HepG2 (cell line): ENCODE measurements at regions not wholly inside any gene's neighbourhood (a gene's known extent, or its start where the extent isn't known, plus 50 kb on each side); places are given as distances from the start of the nearest gene placed in this dataset.

Experiments
- ATAC-seq: fragments of 200-7000 bp; cut with Tn5 transposase; 3 replicates; pipeline ENCODE4 v1.9.1; 2020; ENCODE audit warnings: mild to moderate bottlenecking, moderate library complexity
- BruUV-seq: library from RNA; stranded (reverse); fragments of 400-500 nt; replicated peaks from 2 replicates; lab custom pipeline; 2021; lab: Mats Ljungman, UMichigan
- CTCF ChIA-PET: fragments of 300-600 bp; formaldehyde crosslinking; extraction: SDS; loops from one replicate; lab custom pipeline; 2021; ENCODE audit warnings: low total read pairs, inconsistent platforms, low intra/inter-chr PET ratio; lab: Yijun Ruan, JAX
- POLR2A ChIA-PET: fragments of 350-600 bp; sonication (Branson Sonifier 250); formaldehyde crosslinking; loops from one replicate; lab custom pipeline; 2020; ENCODE audit warnings: antibody characterized with exemption, inconsistent platforms; lab: Yijun Ruan, JAX
- DNase-seq: peaks from one replicate; pipeline ENCODE4 v3.0.0-alpha.2; 2015; ENCODE audit warnings: low spot score
- FAIRE-seq: peaks from 3 replicates; lab custom pipeline; 2011; peaks lifted over from hg19 to GRCh38; lab: Jason Lieb, UNC
- H2AFZ ChIP-seq: one replicate; pipeline ENCODE4 v1.6.1; 2011; ENCODE audit warnings: low read length, inconsistent platforms
- H3K27ac ChIP-seq: fragments of 300-600 bp; 3 replicates; pipeline ENCODE4 v1.8.0; 2011; ENCODE audit warnings: mixed run types, mild to moderate bottlenecking, mixed read lengths, low read length, inconsistent platforms; ENCODE audit not compliant: insufficient read depth; ENCODE audit errors: extremely low read length
- H3K27me3 ChIP-seq, 2 experiments: fragments of 200-600 bp in 1 of 2; 2 replicates in 1 of 2; 3 replicates in 1 of 2; pipeline versions ENCODE4 v1.6.0 to v1.8.0; 2011; ENCODE audit warnings: low read length in 2 of 2, mild to moderate bottlenecking in 2 of 2, moderate library complexity in 2 of 2, inconsistent platforms in 1 of 2; ENCODE audit not compliant: insufficient read depth in 2 of 2, control insufficient read depth in 1 of 2
- H3K36me3 ChIP-seq, 2 experiments: fragments of 200-600 bp in 1 of 2; replicated peaks in 1 of 2; 2 replicates in 1 of 2; 3 replicates in 1 of 2; pipeline versions ENCODE4 v1.5.1 to v1.8.0; 2011; ENCODE audit warnings: low read length in 2 of 2, inconsistent platforms in 1 of 2; ENCODE audit not compliant: insufficient read depth in 2 of 2, control insufficient read depth in 1 of 2
- H3K4me1 ChIP-seq: 2 replicates; pipeline ENCODE4 v1.5.1; 2012; ENCODE audit warnings: low read length, inconsistent platforms; ENCODE audit not compliant: insufficient read depth
- H3K4me2 ChIP-seq: 2 replicates; pipeline ENCODE4 v1.6.0; 2011; ENCODE audit warnings: low read depth, low read length, inconsistent platforms
- H3K4me3 ChIP-seq, 3 experiments: fragments of 200-600 bp in 1 of 3; sonication (generic), shearing (Covaris generic) in 1 of 3; replicated peaks in 1 of 3; 2 replicates each; pipeline ENCODE4 v1.5.1; 2011 to 2016; ENCODE audit warnings: low read length in 3 of 3, inconsistent platforms in 2 of 3, low read depth in 2 of 3, mild to moderate bottlenecking in 2 of 3, control low read depth in 1 of 3, mixed read lengths in 1 of 3; ENCODE audit not compliant: insufficient read depth in 1 of 3
- H3K79me2 ChIP-seq: one replicate; pipeline ENCODE4 v1.6.1; 2011; ENCODE audit warnings: low read length, inconsistent platforms; ENCODE audit not compliant: insufficient read depth
- H3K9ac ChIP-seq: 2 replicates; pipeline ENCODE4 v1.6.0; 2011; ENCODE audit warnings: mild to moderate bottlenecking, low read depth, low read length, inconsistent platforms; ENCODE audit not compliant: insufficient read depth
- H3K9me3 ChIP-seq: 2 replicates; pipeline ENCODE4 v1.5.1; 2012; ENCODE audit warnings: mild to moderate bottlenecking, low read length
- H4K20me1 ChIP-seq: 2 replicates; pipeline ENCODE4 v1.6.0; 2011; ENCODE audit warnings: inconsistent platforms, mild to moderate bottlenecking, low read length, moderate library complexity; ENCODE audit not compliant: insufficient read depth
- CCDC6 ChIP-seq: sonication (generic); formaldehyde crosslinking; IDR thresholded peaks from 2 replicates; pipeline ENCODE4 v1.8.1; 2022; ENCODE audit warnings: mild to moderate bottlenecking, missing genetic modification reagents, moderate library complexity
- EEA1 ChIP-seq: sonication (generic); formaldehyde crosslinking; IDR thresholded peaks from 2 replicates; pipeline ENCODE4 v1.5.1; 2020; ENCODE audit warnings: mild to moderate bottlenecking, missing genetic modification reagents, borderline replicate concordance
- KDM5A ChIP-seq: fragments of 200-600 bp; sonication (generic); IDR thresholded peaks from 2 replicates; pipeline ENCODE4 v1.7.0; 2018; ENCODE audit warnings: antibody characterized with exemption, mild to moderate bottlenecking, low read length, borderline replicate concordance
- KDM6A ChIP-seq: IDR thresholded peaks from 2 replicates; pipeline ENCODE4 v1.6.1; 2016; ENCODE audit warnings: low read depth
- KMT2A ChIP-seq: sonication (generic); formaldehyde crosslinking; IDR thresholded peaks from 2 replicates; pipeline ENCODE4 v1.4.0; 2020; ENCODE audit warnings: missing genetic modification reagents
- SIX4 ChIP-seq: sonication (generic); formaldehyde crosslinking; IDR thresholded peaks from 2 replicates; pipeline ENCODE4 v1.4.0; 2020; ENCODE audit warnings: missing genetic modification reagents
- ZBTB26 ChIP-seq: IDR thresholded peaks from 2 replicates; pipeline ENCODE4 v1.6.1; 2016; ENCODE audit warnings: missing compliant biosample characterization, missing genetic modification reagents, borderline replicate concordance
- ZFP1 ChIP-seq: IDR thresholded peaks from 2 replicates; pipeline ENCODE4 v1.6.1; 2016
- ZNF530 ChIP-seq: sonication (generic); formaldehyde crosslinking; IDR thresholded peaks from 2 replicates; pipeline ENCODE4 v1.5.0; 2020; ENCODE audit warnings: low read depth, mild to moderate bottlenecking, missing genetic modification reagents
- ZNF839 ChIP-seq: sonication (generic); formaldehyde crosslinking; IDR thresholded peaks from 2 replicates; pipeline ENCODE4 v1.4.0; 2020; ENCODE audit warnings: missing genetic modification reagents, mild to moderate bottlenecking, borderline replicate concordance
- ZNF891 ChIP-seq: sonication (generic); formaldehyde crosslinking; IDR thresholded peaks from 2 replicates; pipeline ENCODE4 v1.5.0; 2020; ENCODE audit warnings: mild to moderate bottlenecking, missing genetic modification reagents
- WGBS: methylation state at CpG from one replicate; pipeline ENCODE4 v1.1.6; 2017; ENCODE audit warnings: low lambda C conversion rate; 5-methylcytosine and 5-hydroxymethylcytosine counted together
- in situ Hi-C: cut with HindIII; loops from 2 replicates; pipeline ENCODE4 v1.10.0; 2017; ENCODE audit warnings: low pct_unique_long_range_greater_than_20kb; ENCODE audit not compliant: extremely low pct_ligation_motif_present
- intact Hi-C: fragments of 100-400 bp; cut with micrococcal nuclease; formaldehyde crosslinking; loops from one replicate; pipeline ENCODE4 v1.10.0; 2022; ENCODE audit not compliant: unreplicated experiment
- TF ChIP-seq, protein P1 (sequence below): sonication (generic); formaldehyde crosslinking; conservative IDR thresholded peaks from 2 replicates; pipeline ENCODE4 v1.8.1; 2023; ENCODE audit warnings: missing genetic modification reagents
- TF ChIP-seq, protein P2 (sequence below), 2 experiments: sonication (generic) in 1 of 2; formaldehyde crosslinking in 1 of 2; IDR thresholded peaks; 2 replicates each; pipeline versions ENCODE4 v1.5.1 to v1.6.1; 2011 to 2020; ENCODE audit warnings: borderline replicate concordance in 1 of 2, low read depth in 1 of 2, low read length in 1 of 2, mild to moderate bottlenecking in 1 of 2, missing genetic modification reagents in 1 of 2, moderate library complexity in 1 of 2
- TF ChIP-seq, protein P3 (sequence below): sonication (generic); formaldehyde crosslinking; IDR thresholded peaks from 2 replicates; pipeline ENCODE4 v1.4.0; 2020; ENCODE audit warnings: missing genetic modification reagents, borderline replicate concordance

DNA sequence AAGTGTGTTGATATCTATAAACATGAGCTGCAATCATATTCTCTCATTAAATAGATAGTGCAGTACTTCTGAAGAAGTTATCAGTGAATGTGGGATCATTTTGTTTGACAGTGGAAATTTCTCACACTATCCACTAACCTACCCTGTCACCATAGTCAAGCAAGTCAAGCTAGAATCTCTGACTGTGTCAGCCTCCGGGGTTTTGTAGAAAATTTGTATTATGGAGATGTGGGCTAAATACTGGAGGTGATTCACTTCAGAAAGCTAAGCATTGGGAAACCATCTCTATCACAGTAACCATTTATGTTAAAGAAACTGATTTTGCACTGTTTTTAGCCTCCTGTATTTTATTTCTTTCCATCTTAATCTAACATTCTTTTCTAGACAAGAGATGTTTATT is 126.6 kb upstream of the CREB1 start:
- intact Hi-C loops: no loop called here
- CTCF ChIA-PET: no interaction called here
- H3K9ac ChIP-seq: no peak overlapping the region
- no TSS peak for BruUV-seq
- no peak overlapping the region for H3K4me3 ChIP-seq
- TF ChIP-seq ZNF530 (CRISPR knock-in tag): no peak
- TF ChIP-seq EEA1 (CRISPR knock-in tag): no peak
- TF ChIP-seq, protein P1, sequence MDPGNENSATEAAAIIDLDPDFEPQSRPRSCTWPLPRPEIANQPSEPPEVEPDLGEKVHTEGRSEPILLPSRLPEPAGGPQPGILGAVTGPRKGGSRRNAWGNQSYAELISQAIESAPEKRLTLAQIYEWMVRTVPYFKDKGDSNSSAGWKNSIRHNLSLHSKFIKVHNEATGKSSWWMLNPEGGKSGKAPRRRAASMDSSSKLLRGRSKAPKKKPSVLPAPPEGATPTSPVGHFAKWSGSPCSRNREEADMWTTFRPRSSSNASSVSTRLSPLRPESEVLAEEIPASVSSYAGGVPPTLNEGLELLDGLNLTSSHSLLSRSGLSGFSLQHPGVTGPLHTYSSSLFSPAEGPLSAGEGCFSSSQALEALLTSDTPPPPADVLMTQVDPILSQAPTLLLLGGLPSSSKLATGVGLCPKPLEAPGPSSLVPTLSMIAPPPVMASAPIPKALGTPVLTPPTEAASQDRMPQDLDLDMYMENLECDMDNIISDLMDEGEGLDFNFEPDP (CRISPR knock-in tag): no peak
- TF ChIP-seq ZNF839 (CRISPR knock-in tag): no peak
- TF ChIP-seq KDM5A: no peak
- TF ChIP-seq CCDC6: no peak
- no peak for TF ChIP-seq SIX4 (CRISPR knock-in tag)
- no peak for TF ChIP-seq KDM6A (CRISPR knock-in tag)
- no peak for TF ChIP-seq ZFP1 (CRISPR knock-in tag)
- FAIRE-seq: no peak
- H3K9me3 ChIP-seq: no peaks in the 10 kb centered on the region
- POLR2A ChIA-PET: no interaction called here
- H3K36me3 ChIP-seq: no peaks in the 10 kb centered on the region
- DNase-seq: no peak
- no peak overlapping the region for H3K4me2 ChIP-seq
- no peak overlapping the region for H3K27ac ChIP-seq
- no peak for ATAC-seq
- H2AFZ ChIP-seq: no peak overlapping the region
- H3K4me1 ChIP-seq: peaks cover 5% of the 10 kb centered on the region
- no peaks in the 10 kb centered on the region for H3K79me2 ChIP-seq
- H3K27me3 ChIP-seq: no peaks in the 10 kb centered on the region
- 0% methylated on average over 1 of the region's 1 CpG for WGBS
- H4K20me1 ChIP-seq: no peaks in the 10 kb centered on the region
- in situ Hi-C loops: no loop called here

- no peak for FAIRE-seq
- Histone ChIP-seq H4K20me1 (no peaks in the 10 kb centered on the region), H3K9me3 (no peaks in the 10 kb centered on the region), H3K79me2 (no peaks in the 10 kb centered on the region), H2AFZ (no peak overlapping the region), H3K4me1 (peaks cover 14% of the 10 kb centered on the region), H3K36me3 (no peaks in the 10 kb centered on the region), H3K9ac (no peak overlapping the region), H3K4me2 (no peak overlapping the region), H3K27me3 (no peaks in the 10 kb centered on the region), H3K4me3 (no peak overlapping the region), H3K27ac (no peak overlapping the region)
- 16% methylated on average over 3 of the region's 3 CpGs for WGBS
- no TSS peak for BruUV-seq
- DNase-seq: no peak
- ChIA-PET CTCF (no interaction called here), POLR2A (no interaction called here)
- intact Hi-C loops (no loop called here), in situ Hi-C loops (no loop called here)
- no peak for ATAC-seq
- TF ChIP-seq ZBTB26 (CRISPR knock-in tag) (no peak), KMT2A (CRISPR knock-in tag) (no peak), ZNF891 (CRISPR knock-in tag) (no peak)
- TF ChIP-seq, protein P2, sequence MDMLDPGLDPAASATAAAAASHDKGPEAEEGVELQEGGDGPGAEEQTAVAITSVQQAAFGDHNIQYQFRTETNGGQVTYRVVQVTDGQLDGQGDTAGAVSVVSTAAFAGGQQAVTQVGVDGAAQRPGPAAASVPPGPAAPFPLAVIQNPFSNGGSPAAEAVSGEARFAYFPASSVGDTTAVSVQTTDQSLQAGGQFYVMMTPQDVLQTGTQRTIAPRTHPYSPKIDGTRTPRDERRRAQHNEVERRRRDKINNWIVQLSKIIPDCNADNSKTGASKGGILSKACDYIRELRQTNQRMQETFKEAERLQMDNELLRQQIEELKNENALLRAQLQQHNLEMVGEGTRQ (IDR thresholded peaks at IDR 0.05; ENCODE audit: low read depth, low read length): no peak
- TF ChIP-seq, protein P2 (CRISPR knock-in tag; IDR thresholded peaks at IDR 0.05; ENCODE audit: borderline replicate concordance): no peak
- TF ChIP-seq, protein P3, sequence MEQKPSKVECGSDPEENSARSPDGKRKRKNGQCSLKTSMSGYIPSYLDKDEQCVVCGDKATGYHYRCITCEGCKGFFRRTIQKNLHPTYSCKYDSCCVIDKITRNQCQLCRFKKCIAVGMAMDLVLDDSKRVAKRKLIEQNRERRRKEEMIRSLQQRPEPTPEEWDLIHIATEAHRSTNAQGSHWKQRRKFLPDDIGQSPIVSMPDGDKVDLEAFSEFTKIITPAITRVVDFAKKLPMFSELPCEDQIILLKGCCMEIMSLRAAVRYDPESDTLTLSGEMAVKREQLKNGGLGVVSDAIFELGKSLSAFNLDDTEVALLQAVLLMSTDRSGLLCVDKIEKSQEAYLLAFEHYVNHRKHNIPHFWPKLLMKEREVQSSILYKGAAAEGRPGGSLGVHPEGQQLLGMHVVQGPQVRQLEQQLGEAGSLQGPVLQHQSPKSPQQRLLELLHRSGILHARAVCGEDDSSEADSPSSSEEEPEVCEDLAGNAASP: no peak
These were observed 125.8 kb upstream of the CREB1 start for GRCh38 chr2:207403950-207404349.
